ENCODE measurements at regions not wholly inside any gene's neighbourhood (a gene's known extent, or its start where the extent isn't known, plus 50 kb on each side); places are given as distances from the start of the nearest gene placed in this dataset.
"Not testable (repeated sequence)": the region's sequence is repeated elsewhere in the genome, so short reads cannot be mapped to it uniquely, and the experiment has no call there.

GRCh38 chr10:111598433-111599059, 521.7 kb downstream of the ADRA2A start:
- no peak for DNase-seq (ENCODE audit: low read depth)

GRCh38 chr10:111599943-111600342, 523.1 kb downstream of the ADRA2A start:
- DNase-seq (ENCODE audit: low read depth): no peak

- no peak for DNase-seq (ENCODE audit: low read depth)
Observed at GRCh38 chr10:111600772-111601171, 523.9 kb downstream of the ADRA2A start.

- DNase-seq (ENCODE audit: low read depth): no peak
Observed at GRCh38 chr10:111612273-111612672, 535.4 kb downstream of the ADRA2A start.

DNA sequence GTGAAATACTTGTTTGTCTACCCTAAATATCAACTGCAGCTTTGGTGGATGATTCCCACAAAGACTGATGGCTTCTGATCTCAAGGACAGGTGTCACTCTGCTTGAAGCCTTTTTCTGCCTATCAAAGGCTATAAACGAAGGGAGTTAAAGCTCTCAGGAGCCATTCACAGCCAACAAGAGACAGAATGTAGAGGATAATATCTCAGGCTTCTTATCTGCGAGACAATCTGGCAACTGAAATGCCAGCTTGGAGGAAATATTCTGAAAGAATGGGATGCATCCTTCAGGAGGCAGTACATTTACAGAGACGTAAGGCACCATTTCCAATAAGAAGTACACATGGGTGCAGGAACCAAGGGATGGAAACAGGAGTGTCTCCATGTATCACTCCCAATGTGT, 549.4 kb downstream of the GPAM start:
- DNase-seq (ENCODE audit: low read depth): no peak

GRCh38 chr10:111646021-111646420, 537.5 kb downstream of the GPAM start:
- DNase-seq (ENCODE audit: low read depth): no peak

GRCh38 chr10:111648046-111648445, 535.5 kb downstream of the GPAM start:
- DNase-seq (ENCODE audit: low read depth): no peak

GRCh38 chr10:111649080-111649479, 534.5 kb downstream of the GPAM start:
- DNase-seq (ENCODE audit: low read depth): not testable (repeated sequence)

DNA sequence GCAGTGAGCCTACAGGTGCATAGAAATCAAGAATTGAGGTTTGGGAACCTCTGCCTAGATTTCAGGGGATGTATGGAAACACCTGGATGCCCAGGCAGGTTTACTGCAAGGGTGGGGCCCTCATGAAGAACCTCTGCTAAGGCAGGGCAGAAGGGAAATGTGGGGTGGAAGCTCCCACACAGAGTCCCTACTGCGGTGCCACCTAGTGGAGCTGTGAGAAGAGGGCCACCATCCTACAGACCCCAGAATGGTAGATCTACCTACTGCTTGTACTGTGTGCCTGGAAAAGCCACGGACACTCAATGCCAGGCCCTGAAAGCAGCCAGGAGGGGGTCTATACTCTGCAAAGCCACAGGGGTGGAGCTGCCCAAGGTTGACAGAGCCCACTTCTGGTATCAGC, 533.5 kb downstream of the GPAM start:
- DNase-seq (ENCODE audit: low read depth): no peak

DNA sequence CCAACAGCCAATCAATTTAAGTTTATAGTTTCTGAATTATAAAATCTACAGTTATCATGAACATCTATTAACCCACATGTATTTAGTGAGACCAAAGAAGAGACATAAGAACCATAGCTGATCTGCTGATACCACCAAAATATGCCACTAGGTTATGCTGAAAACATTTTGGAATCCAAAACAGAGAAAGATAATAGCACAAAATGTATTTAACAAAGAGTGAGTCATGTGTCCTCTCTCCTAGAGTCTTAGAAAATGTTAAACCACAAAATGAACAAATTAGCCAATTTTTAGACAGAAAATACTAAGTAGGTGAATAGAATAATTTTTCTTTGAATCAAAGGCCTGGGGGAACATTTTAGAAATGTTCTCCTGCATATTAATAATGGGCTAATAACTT, 527.5 kb downstream of the GPAM start:
- DNase-seq (ENCODE audit: low read depth): no peak

DNA sequence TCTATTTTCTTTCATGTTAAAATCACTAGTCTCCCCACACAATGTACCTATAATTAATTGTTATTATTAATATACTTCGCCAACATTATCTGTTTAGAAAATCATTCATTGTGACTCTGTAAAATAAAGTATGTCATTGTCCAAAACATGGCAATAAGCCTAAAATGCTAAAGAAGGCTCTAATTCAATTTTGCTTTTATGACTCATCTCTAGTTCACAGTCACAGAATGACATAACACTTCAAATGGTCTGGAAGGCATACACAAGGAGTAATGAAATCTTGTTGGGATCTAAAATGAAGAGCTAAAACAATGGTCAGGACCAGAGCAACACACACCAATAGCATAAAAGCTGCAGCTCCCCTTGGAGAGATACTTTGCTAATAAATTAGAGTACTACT, 505.8 kb downstream of the GPAM start:
- DNase-seq (ENCODE audit: low read depth): no peak

- DNase-seq (ENCODE audit: low read depth): no peak
Observed at GRCh38 chr10:111686796-111687195, 496.8 kb downstream of the GPAM start.

- DNase-seq (ENCODE audit: low read depth): no peak
Observed at GRCh38 chr10:111698711-111699110, 484.9 kb downstream of the GPAM start.

GRCh38 chr10:111703986-111704385, 479.6 kb downstream of the GPAM start:
- no peak for DNase-seq (ENCODE audit: low read depth)

DNA sequence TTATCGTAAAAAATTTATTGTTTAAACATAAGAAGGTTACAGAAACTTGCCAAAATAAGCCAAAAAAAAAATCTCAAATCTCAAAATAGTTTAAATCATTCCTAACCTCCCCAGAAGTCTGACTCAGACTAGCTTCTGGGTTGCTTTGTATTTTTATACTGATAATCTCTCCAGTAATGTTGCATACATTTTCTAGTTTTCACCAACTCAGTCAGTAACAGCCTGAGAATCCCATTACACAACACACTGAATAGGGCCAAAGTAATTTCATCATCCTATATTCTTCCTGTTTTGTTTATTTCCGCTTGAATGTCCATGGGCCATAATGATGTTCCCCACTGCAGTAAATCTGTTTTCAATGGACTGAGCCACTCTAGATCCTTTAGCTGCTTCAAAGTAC, 478.5 kb downstream of the GPAM start:
- DNase-seq (ENCODE audit: low read depth): no peak

DNA sequence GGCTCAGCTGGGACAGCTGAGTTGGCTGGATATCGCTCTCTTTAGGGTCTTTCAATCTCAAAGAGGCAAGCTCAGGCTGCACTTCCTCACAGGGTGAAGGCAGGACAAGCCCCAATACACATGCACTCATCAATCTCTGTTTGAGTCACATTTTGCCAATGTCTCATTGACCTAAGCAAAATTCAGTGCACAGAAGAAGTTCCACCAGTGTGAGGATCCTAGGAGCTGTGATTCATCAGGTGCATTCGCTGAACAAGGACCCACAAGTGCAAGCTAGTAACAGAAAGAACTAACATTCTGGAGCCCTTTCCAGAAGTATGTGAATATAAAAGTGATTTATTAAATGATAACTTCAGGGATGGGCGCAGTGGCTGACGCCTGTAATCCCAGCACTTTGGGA, 477.2 kb downstream of the GPAM start:
- no peak for DNase-seq (ENCODE audit: low read depth)

DNA sequence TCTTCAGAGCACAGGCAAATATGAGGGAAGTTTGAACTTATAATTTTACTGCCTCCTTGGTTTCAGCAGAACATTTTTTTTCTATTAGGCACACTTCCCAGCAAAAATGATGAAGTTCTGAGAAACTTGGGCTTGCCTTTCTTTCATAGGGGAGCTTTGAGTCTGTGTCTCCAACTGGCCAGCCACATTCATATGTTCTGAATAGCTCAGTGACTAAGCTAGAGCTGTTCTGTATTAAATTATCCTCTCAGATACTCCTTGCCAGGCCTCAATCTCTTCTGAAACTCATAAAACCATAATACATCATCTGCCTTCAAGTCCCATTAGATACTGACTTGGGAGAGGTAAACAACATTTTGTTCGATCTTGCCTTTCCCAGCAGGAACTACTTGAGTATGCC, 476.5 kb downstream of the GPAM start:
- no peak for DNase-seq (ENCODE audit: low read depth)

GRCh38 chr10:111709603-111710002, 474.0 kb downstream of the GPAM start:
- no peak for DNase-seq (ENCODE audit: low read depth)

GRCh38 chr10:111716032-111716431, 467.5 kb downstream of the GPAM start:
- no peak for DNase-seq (ENCODE audit: low read depth)

GRCh38 chr10:111724121-111724520, 459.4 kb downstream of the GPAM start:
- DNase-seq (ENCODE audit: low read depth): no peak

GRCh38 chr10:111725050-111725449, 458.5 kb downstream of the GPAM start:
- DNase-seq (ENCODE audit: low read depth): no peak

GRCh38 chr10:111732166-111732785, 451.3 kb downstream of the GPAM start:
- DNase-seq (ENCODE audit: low read depth): no peak

- DNase-seq (ENCODE audit: low read depth): no peak
Observed at GRCh38 chr10:111739125-111739873, 444.3 kb downstream of the GPAM start.

GRCh38 chr10:111739874-111740139, 443.8 kb downstream of the GPAM start:
- no peak for DNase-seq (ENCODE audit: low read depth)
